ENCODE measurements at regions not wholly inside any gene's neighbourhood (a gene's known extent, or its start where the extent isn't known, plus 50 kb on each side); places are given as distances from the start of the nearest gene placed in this dataset.

GRCh38 chr2:173834141-173834540 is 131.0 kb downstream of the SP3 start:
- H3K9me3 ChIP-seq (ENCODE audit: low read length): no peaks in the 10 kb centered on the region
- peaks cover 2 to 74% of the 10 kb centered on the region in 2 experiments; a peak in 4 of 5 replicates for H3K27me3 ChIP-seq (ENCODE audit: control insufficient read depth in 1 of 2, insufficient read depth in 2 of 2, low read length in 2 of 2)
- no peak overlapping the region for H3K27ac ChIP-seq (ENCODE audit: extremely low read length, insufficient read depth, low read length)
- in situ Hi-C loops (cut with HindIII; ENCODE audit: extremely low pct_ligation_motif_present, low pct_unique_long_range_greater_than_20kb): no loop called here
- H3K9ac ChIP-seq (ENCODE audit: insufficient read depth, low read depth, low read length): no peak overlapping the region
- no TSS peak for BruUV-seq (replicated peaks)
- no peaks in the 10 kb centered on the region for H3K79me2 ChIP-seq (ENCODE audit: insufficient read depth, low read length)
- ChIA-PET POLR2A (no interaction called here), CTCF (ENCODE audit: low intra/inter-chr PET ratio, low total read pairs) (no interaction called here)
- TF ChIP-seq YEATS4 (CRISPR knock-in tag; IDR thresholded peaks at IDR 0.05; ENCODE audit: borderline replicate concordance) (no peak), TCF7L2 (IDR thresholded peaks at IDR 0.05; ENCODE audit: low read depth, low read length) (no peak), ZNF33B (CRISPR knock-in tag; IDR thresholded peaks at IDR 0.05) (no peak), DZIP1 (CRISPR knock-in tag; IDR thresholded peaks at IDR 0.05) (no peak), ASH2L (IDR thresholded peaks at IDR 0.05; ENCODE audit: insufficient read length, low read depth, low read length) (no peak), ZNF737 (CRISPR knock-in tag; IDR thresholded peaks at IDR 0.05; ENCODE audit: borderline replicate concordance) (no peak), HIVEP1 (CRISPR knock-in tag; IDR thresholded peaks at IDR 0.05) (no peak), PBX2 (CRISPR knock-in tag; IDR thresholded peaks at IDR 0.05) (no peak)
- intact Hi-C loops (cut with micrococcal nuclease; ENCODE audit: unreplicated experiment): no loop called here
- H2AFZ ChIP-seq (ENCODE audit: low read length): no peak overlapping the region
- H4K20me1 ChIP-seq (ENCODE audit: insufficient read depth, low read length): no peaks in the 10 kb centered on the region
- H3K4me1 ChIP-seq (ENCODE audit: insufficient read depth, low read length): no peaks in the 10 kb centered on the region
- no peaks in the 10 kb centered on the region for H3K36me3 ChIP-seq (replicated peaks in 1 of 2; ENCODE audit: control insufficient read depth in 1 of 2, insufficient read depth in 2 of 2, low read length in 2 of 2)
- H3K4me3 ChIP-seq (replicated peaks in 1 of 3; ENCODE audit: insufficient read depth in 1 of 3, low read depth in 2 of 3, low read length in 3 of 3): no peak overlapping the region
- DNase-seq (ENCODE audit: low spot score) (no peak), FAIRE-seq (no peak), ATAC-seq (no peak)
- H3K4me2 ChIP-seq (ENCODE audit: low read depth, low read length): no peak overlapping the region
- 9% methylated on average over 2 of the region's 2 CpGs for WGBS (ENCODE audit: low lambda C conversion rate)

Measured in HepG2 (cell line).